MM.1S (cell line): ENCODE measurements at regions not wholly inside any gene's neighbourhood (a gene's known extent, or its start where the extent isn't known, plus 50 kb on each side); places are given as distances from the start of the nearest gene placed in this dataset.

Source experiments
- EZH2phosphoT487 ChIP-seq: fragments of 300-600 bp; sonication (generic); IDR thresholded peaks from 2 replicates; pipeline ENCODE4 v1.6.1; 2018; ENCODE audit warnings: antibody characterized with exemption, low read length
- TF ChIP-seq, protein P1 (sequence below): fragments of 300-600 bp; sonication (generic); IDR thresholded peaks from 2 replicates; pipeline ENCODE4 v1.5.1; 2016; ENCODE audit warnings: antibody characterized with exemption, low read length, mixed read lengths

DNA sequence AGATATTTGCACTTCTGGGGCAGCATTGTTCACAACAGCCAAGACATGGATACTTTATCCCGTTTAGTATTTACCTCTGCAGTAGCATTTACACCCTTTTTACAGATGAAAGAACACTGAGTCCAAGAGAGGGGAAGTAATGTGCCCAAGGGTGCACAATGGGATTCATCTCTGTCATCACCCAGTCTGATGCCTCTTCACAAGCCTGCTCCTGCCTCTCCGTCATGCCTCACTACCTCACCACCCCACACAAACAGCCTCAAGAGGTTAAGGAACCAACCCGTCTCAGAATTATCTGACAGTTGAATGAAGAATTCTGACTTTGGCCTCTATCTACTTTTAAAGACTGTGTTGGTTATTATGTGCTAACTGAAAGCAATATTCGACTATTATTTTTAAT, 368.4 kb downstream of the ATP23 start:
- TF ChIP-seq EZH2phosphoT487: no peak
- TF ChIP-seq, protein P1, sequence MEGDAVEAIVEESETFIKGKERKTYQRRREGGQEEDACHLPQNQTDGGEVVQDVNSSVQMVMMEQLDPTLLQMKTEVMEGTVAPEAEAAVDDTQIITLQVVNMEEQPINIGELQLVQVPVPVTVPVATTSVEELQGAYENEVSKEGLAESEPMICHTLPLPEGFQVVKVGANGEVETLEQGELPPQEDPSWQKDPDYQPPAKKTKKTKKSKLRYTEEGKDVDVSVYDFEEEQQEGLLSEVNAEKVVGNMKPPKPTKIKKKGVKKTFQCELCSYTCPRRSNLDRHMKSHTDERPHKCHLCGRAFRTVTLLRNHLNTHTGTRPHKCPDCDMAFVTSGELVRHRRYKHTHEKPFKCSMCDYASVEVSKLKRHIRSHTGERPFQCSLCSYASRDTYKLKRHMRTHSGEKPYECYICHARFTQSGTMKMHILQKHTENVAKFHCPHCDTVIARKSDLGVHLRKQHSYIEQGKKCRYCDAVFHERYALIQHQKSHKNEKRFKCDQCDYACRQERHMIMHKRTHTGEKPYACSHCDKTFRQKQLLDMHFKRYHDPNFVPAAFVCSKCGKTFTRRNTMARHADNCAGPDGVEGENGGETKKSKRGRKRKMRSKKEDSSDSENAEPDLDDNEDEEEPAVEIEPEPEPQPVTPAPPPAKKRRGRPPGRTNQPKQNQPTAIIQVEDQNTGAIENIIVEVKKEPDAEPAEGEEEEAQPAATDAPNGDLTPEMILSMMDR: no peak
